ENCODE measurements at regions not wholly inside any gene's neighbourhood (a gene's known extent, or its start where the extent isn't known, plus 50 kb on each side); places are given as distances from the start of the nearest gene placed in this dataset.

DNA sequence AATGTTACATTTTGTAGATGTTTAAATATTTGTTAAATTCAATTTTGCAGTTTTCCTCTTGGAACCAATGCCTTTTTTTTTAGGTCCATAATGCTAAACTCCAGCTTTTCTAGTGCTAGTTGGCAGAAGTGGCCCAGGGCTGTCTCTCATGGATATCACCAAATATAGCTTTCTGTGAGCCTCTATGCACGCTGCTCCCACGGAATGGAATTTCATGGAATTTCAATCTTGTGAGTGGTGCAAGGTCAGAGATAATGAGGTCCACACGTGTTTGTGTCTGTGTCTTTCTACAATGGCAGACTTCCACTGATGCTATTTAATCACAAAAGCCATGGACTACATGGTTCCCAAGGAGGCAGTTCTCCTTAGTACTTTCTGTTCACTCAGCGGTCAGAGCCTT, 191.5 kb upstream of the PARD3B start:
- Mint-ChIP-seq H3K36me3 (ENCODE audit: low read depth) (no peaks in the 10 kb centered on the region), H3K27me3 (ENCODE audit: low read depth) (no peaks in the 10 kb centered on the region), H3K4me3 (no peak overlapping the region), H3K4me1 (peaks cover 16% of the 10 kb centered on the region), H3K9me3 (peaks cover 3% of the 10 kb centered on the region), H3K27ac (peak overlapping the region in 2 of 3 experiments; percentile 61 to 96)
- TF ChIP-seq, protein P1, sequence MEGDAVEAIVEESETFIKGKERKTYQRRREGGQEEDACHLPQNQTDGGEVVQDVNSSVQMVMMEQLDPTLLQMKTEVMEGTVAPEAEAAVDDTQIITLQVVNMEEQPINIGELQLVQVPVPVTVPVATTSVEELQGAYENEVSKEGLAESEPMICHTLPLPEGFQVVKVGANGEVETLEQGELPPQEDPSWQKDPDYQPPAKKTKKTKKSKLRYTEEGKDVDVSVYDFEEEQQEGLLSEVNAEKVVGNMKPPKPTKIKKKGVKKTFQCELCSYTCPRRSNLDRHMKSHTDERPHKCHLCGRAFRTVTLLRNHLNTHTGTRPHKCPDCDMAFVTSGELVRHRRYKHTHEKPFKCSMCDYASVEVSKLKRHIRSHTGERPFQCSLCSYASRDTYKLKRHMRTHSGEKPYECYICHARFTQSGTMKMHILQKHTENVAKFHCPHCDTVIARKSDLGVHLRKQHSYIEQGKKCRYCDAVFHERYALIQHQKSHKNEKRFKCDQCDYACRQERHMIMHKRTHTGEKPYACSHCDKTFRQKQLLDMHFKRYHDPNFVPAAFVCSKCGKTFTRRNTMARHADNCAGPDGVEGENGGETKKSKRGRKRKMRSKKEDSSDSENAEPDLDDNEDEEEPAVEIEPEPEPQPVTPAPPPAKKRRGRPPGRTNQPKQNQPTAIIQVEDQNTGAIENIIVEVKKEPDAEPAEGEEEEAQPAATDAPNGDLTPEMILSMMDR (IDR thresholded peaks at IDR 0.05; ENCODE audit: unreplicated experiment in 3 of 3), result no peak

DNA sequence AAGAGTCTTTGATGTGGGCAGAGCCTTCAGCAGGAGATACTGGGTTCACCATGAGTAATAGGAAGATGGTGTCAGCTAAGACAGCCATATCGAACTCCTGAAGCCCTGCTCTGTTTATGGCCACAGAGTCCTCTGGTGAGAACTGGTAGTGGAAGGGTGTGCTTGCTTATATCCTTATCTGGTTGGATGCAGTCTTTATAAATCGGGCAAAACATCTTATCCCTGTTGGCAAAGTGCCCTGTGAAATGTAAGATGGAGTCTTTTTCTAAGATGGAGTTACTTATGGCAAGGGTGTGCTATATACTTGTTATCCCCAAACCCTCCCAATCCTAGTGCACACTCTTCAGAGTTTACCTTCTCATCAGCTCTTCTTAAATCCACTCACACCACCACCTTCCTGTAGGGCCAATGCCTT, 190.8 kb upstream of the PARD3B start:
- TF ChIP-seq, protein P1 (IDR thresholded peaks at IDR 0.05; ENCODE audit: unreplicated experiment in 3 of 3), result no peak
- peaks cover 16% of the 10 kb centered on the region for H3K4me1 Mint-ChIP-seq
- no peak overlapping the region for H3K4me3 Mint-ChIP-seq
- H3K27me3 Mint-ChIP-seq (ENCODE audit: low read depth), result peaks cover 2% of the 10 kb centered on the region
- H3K36me3 Mint-ChIP-seq (ENCODE audit: low read depth), result no peaks in the 10 kb centered on the region
- peak overlapping the region in 2 of 3 experiments; percentile 4 to 96 for H3K27ac Mint-ChIP-seq
- peaks cover 3% of the 10 kb centered on the region for H3K9me3 Mint-ChIP-seq

DNA sequence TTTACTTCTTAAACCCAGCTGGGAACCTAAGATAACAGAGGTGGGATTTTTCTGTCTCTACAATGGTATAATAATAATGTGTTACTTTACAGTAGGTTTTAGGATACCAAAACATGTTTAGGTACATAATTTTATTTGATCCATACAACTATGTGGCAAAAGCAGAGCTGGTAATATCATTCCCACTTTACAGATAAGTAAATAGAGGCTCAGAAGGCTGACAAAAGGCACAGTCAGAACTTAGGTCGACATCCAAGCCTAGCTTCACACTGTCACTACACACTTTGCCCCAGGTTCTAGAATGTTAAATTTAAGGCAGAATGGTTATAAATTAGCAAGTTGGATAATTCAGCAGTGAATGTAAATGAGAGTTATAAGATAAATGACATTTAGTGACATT, 189.6 kb upstream of the PARD3B start:
- peaks cover 5% of the 10 kb centered on the region for H3K27me3 Mint-ChIP-seq (ENCODE audit: low read depth)
- TF ChIP-seq, protein P1 (IDR thresholded peaks at IDR 0.05; ENCODE audit: unreplicated experiment in 3 of 3), result no peak
- H3K27ac Mint-ChIP-seq, result peak overlapping the region; percentile 9 to 96 (median 54)
- H3K4me1 Mint-ChIP-seq, result peaks cover 16% of the 10 kb centered on the region
- H3K4me3 Mint-ChIP-seq, result no peak overlapping the region
- H3K36me3 Mint-ChIP-seq (ENCODE audit: low read depth), result no peaks in the 10 kb centered on the region
- no peaks in the 10 kb centered on the region for H3K9me3 Mint-ChIP-seq

DNA sequence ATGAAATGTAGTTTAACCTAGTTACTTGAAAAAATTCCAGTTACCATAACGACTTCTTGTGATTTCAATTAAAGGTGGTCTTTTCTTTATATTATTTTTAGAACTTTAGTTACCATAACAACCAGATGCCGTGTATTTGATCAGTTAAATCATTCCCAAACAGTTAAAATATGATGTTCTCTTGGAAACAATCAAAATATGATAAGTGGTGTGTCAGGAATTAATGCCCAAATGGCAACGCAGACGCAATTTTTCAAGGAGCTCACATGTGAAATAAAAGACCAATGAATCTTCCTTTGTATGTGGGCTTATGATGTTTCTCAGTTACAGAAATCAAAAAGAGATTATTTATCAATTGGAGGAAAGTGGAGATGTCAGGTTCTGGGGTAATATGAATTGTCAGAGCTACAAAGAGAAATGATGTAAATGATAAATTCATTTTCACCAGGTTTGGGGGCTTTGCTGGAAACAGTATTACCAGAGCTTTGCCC, 189.1 kb upstream of the PARD3B start:
- Mint-ChIP-seq H3K27me3 (ENCODE audit: low read depth) (peaks cover 5% of the 10 kb centered on the region), H3K9me3 (no peaks in the 10 kb centered on the region), H3K36me3 (ENCODE audit: low read depth) (no peaks in the 10 kb centered on the region), H3K4me3 (peak overlapping the region in 2 of 3 experiments; percentile 4 to 19), H3K27ac (peak overlapping the region; percentile 73 to 96 (median 95)), H3K4me1 (peaks cover 16% of the 10 kb centered on the region)
- TF ChIP-seq, protein P1 (IDR thresholded peaks at IDR 0.05; ENCODE audit: unreplicated experiment in 3 of 3), result no peak

DNA sequence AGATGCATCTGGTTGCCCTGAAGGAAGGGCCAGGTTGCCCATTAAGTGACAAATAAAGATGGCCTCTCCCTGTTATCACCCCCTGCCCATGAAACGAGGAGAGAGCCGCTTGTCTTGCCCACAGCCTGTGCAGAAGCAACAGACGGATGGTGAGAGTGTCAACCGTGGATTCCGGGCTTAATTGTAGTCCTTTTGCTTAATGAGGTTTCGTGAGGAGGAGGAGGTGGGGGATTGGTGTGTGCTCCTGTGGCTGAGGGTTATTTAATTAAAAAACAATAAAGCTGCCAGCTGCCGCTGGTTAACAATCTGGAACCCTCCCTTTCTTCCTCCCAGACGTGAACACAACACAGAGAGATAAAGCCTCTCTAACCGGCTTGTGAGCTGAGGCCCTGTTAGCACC, 188.0 kb upstream of the PARD3B start:
- peaks cover 21% of the 10 kb centered on the region for H3K4me1 Mint-ChIP-seq
- peak overlapping the region; percentile 73 to 96 (median 95) for H3K27ac Mint-ChIP-seq
- no peaks in the 10 kb centered on the region for H3K9me3 Mint-ChIP-seq
- no peaks in the 10 kb centered on the region for H3K36me3 Mint-ChIP-seq (ENCODE audit: low read depth)
- TF ChIP-seq, protein P1 (IDR thresholded peaks at IDR 0.05; ENCODE audit: unreplicated experiment in 3 of 3), result no peak
- H3K4me3 Mint-ChIP-seq, result peak overlapping the region in 2 of 3 experiments; percentile 22 to 27
- peaks cover 5% of the 10 kb centered on the region for H3K27me3 Mint-ChIP-seq (ENCODE audit: low read depth)

DNA sequence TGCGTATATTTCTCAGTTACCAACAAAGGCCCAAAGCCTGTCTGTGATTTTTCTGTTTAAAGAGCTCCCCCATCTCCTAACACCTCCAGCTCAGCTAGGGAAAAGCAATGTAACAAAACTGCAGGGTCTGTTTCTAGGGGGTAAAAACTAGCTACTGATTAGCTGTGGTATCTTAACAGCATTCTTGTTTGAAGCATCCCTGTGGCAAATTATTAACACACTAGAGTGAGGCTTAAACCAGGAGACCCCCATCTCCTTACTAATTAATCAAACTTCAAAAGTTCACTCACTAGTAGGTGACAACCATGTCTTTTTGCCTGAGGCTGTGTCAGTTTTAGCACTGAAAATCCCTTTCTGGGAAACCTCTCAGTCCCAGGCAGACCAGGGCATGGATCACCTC, 186.2 kb upstream of the PARD3B start:
- TF ChIP-seq, protein P1 (IDR thresholded peaks at IDR 0.05; ENCODE audit: unreplicated experiment in 3 of 3), result no peak

More for the DNA sequence above, 186.2 kb upstream of the PARD3B start:
- Mint-ChIP-seq H3K27ac (peak overlapping the region; percentile 84 to 95 (median 95)), H3K9me3 (no peaks in the 10 kb centered on the region), H3K4me1 (peaks cover 35% of the 10 kb centered on the region), H3K4me3 (peak overlapping the region in 1 of 3 experiments; percentile 19), H3K27me3 (ENCODE audit: low read depth) (peaks cover 5% of the 10 kb centered on the region), H3K36me3 (ENCODE audit: low read depth) (no peaks in the 10 kb centered on the region)

Data from nephron (organoid).